Erythroblast (primary cell): ENCODE measurements at regions not wholly inside any gene's neighbourhood (a gene's known extent, or its start where the extent isn't known, plus 50 kb on each side); places are given as distances from the start of the nearest gene placed in this dataset.

Experiments
- GATA1 ChIP-seq: IDR thresholded peaks from 2 replicates; pipeline ENCODE4 v1.6.1; 2011; ENCODE audit warnings: low read depth, mild to moderate bottlenecking, control low read depth, low read length, moderate library complexity
- POLR2A ChIP-seq: IDR thresholded peaks from 2 replicates; pipeline ENCODE4 v1.6.1; 2011; ENCODE audit warnings: mild to moderate bottlenecking, low read length

- TF ChIP-seq POLR2A (no peak), GATA1 (no peak)
Observed at GRCh38 chr15:96564546-96564945, 234.0 kb downstream of the NR2F2 start.
